SK-N-SH (cell line): ENCODE measurements at regions not wholly inside any gene's neighbourhood (a gene's known extent, or its start where the extent isn't known, plus 50 kb on each side); places are given as distances from the start of the nearest gene placed in this dataset.

Experiments
- CTCF ChIA-PET: fragments of 300-600, 350-600 bp; formaldehyde crosslinking; extraction: SDS; loops from one replicate; lab custom pipeline; 2021; lab: Yijun Ruan, JAX
- POLR2A ChIA-PET: fragments of 350-600 bp; sonication (Branson Sonifier 250); formaldehyde crosslinking; extraction: SDS; loops from one replicate; lab custom pipeline; 2020; ENCODE audit warnings: antibody characterized with exemption, inconsistent platforms; lab: Yijun Ruan, JAX
- DNase-seq: peaks from one replicate; pipeline ENCODE4 v3.0.0; 2012
- H2AFZ ChIP-seq: fragments of 200-600 bp; sonication (generic); 2 replicates; pipeline ENCODE4 v1.8.1; 2016; ENCODE audit warnings: antibody characterized with exemption, mild to moderate bottlenecking, low read depth
- H3F3A ChIP-seq: fragments of 200-600 bp; sonication (generic); replicated peaks from 2 replicates; pipeline ENCODE3; 2016; ENCODE audit warnings: antibody characterized with exemption, mild to moderate bottlenecking; ENCODE audit not compliant: insufficient read depth
- H3K27ac ChIP-seq, 2 experiments: fragments of 200-500 bp in 1 of 2; fragments of 200-600 bp in 1 of 2; sonication (Bioruptor generic) in 1 of 2; sonication (generic), shearing (Covaris generic) in 1 of 2; 2 replicates each; pipeline versions ENCODE4 v1.5.1 to v1.6.1; 2014 to 2016; ENCODE audit warnings: low read depth in 2 of 2, inconsistent platforms in 1 of 2, low read length in 1 of 2, mild to moderate bottlenecking in 1 of 2, mixed read lengths in 1 of 2
- H3K27me3 ChIP-seq: fragments of 200-600 bp; sonication (generic), shearing (Covaris generic); 2 replicates; pipeline ENCODE4 v1.6.1; 2016; ENCODE audit warnings: mixed run types; ENCODE audit not compliant: insufficient read depth
- H3K36me3 ChIP-seq, 2 experiments: fragments of 200-500 bp in 1 of 2; fragments of 200-600 bp in 1 of 2; sonication (Bioruptor generic) in 1 of 2; sonication (generic) in 1 of 2; replicated peaks in 1 of 2; 2 replicates each; pipeline versions ENCODE3 to v1.5.1; 2014 to 2016; ENCODE audit warnings: low read length in 1 of 2, mild to moderate bottlenecking in 1 of 2; ENCODE audit not compliant: insufficient read depth in 2 of 2, control insufficient read depth in 1 of 2
- H3K4me1 ChIP-seq, 2 experiments: fragments of 200-500 bp in 1 of 2; fragments of 200-600 bp in 1 of 2; sonication (Bioruptor generic) in 1 of 2; sonication (generic), shearing (Covaris generic) in 1 of 2; 2 replicates each; pipeline versions ENCODE4 v1.5.1 to v1.6.1; 2014 to 2016; ENCODE audit warnings: low read depth in 1 of 2, low read length in 1 of 2, mixed run types in 1 of 2; ENCODE audit not compliant: insufficient read depth in 2 of 2, control insufficient read depth in 1 of 2
- H3K4me2 ChIP-seq: fragments of 200-600 bp; sonication (generic), shearing (Covaris generic); 2 replicates; pipeline ENCODE4 v1.6.1; 2017; ENCODE audit warnings: mixed run types
- H3K4me3 ChIP-seq, 2 experiments: fragments of 200-500 bp in 1 of 2; fragments of 200-600 bp in 1 of 2; sonication (Bioruptor generic) in 1 of 2; sonication (generic), shearing (Covaris generic) in 1 of 2; 2 replicates each; pipeline versions ENCODE4 v1.5.1 to v1.8.1; 2014 to 2016; ENCODE audit warnings: low read depth in 2 of 2, inconsistent platforms in 1 of 2, low read length in 1 of 2, mild to moderate bottlenecking in 1 of 2, mixed read lengths in 1 of 2, moderate library complexity in 1 of 2
- H3K79me2 ChIP-seq: fragments of 200-600 bp; sonication (generic); 2 replicates; pipeline ENCODE4 v1.8.1; 2017; ENCODE audit warnings: mild to moderate bottlenecking; ENCODE audit not compliant: insufficient read depth
- H3K9ac ChIP-seq: fragments of 200-600 bp; sonication (generic); 2 replicates; pipeline ENCODE4 v1.6.1; 2017; ENCODE audit warnings: mixed run types
- H3K9me2 ChIP-seq: fragments of 200-600 bp; sonication (generic); 2 replicates; pipeline ENCODE4 v1.6.1; 2017; ENCODE audit warnings: mixed run types
- H3K9me3 ChIP-seq: fragments of 200-600 bp; sonication (generic); 2 replicates; pipeline ENCODE4 v1.6.1; 2017; ENCODE audit warnings: mixed run types, mild to moderate bottlenecking, moderate library complexity
- H4K20me1 ChIP-seq: fragments of 200-600 bp; sonication (generic); 2 replicates; pipeline ENCODE4 v1.6.1; 2017; ENCODE audit warnings: mild to moderate bottlenecking, mixed run types; ENCODE audit not compliant: insufficient read depth
- CTCF ChIP-seq: fragments of 200-600 bp; sonication (generic); IDR thresholded peaks from 2 replicates; pipeline ENCODE4 v1.6.1; 2017; ENCODE audit warnings: antibody characterized with exemption, mild to moderate bottlenecking, moderate library complexity
- ELF1 ChIP-seq: IDR thresholded peaks from 2 replicates; pipeline ENCODE4 v1.4.0; 2012
- EP300 ChIP-seq, 2 experiments: IDR thresholded peaks; 2 replicates each; pipeline versions ENCODE4 v1.4.0 to v1.6.1; 2012; ENCODE audit warnings: borderline replicate concordance in 1 of 2, low read depth in 1 of 2, low read length in 1 of 2
- FOSL2 ChIP-seq: IDR thresholded peaks from 2 replicates; pipeline ENCODE4 v1.4.0; 2012; ENCODE audit warnings: low read depth, mild to moderate bottlenecking, moderate library complexity, borderline replicate concordance
- FOXJ3 ChIP-seq: sonication (generic); formaldehyde crosslinking; IDR thresholded peaks from 2 replicates; pipeline ENCODE4 v1.5.1; 2020; ENCODE audit warnings: mild to moderate bottlenecking, missing genetic modification reagents
- FOXM1 ChIP-seq: IDR thresholded peaks from 2 replicates; pipeline ENCODE4 v1.4.0; 2012; ENCODE audit warnings: low read depth, mild to moderate bottlenecking
- GABPA ChIP-seq: IDR thresholded peaks from 2 replicates; pipeline ENCODE4 v1.4.0; 2012; ENCODE audit warnings: low read depth, mild to moderate bottlenecking
- MAX ChIP-seq: IDR thresholded peaks from 2 replicates; pipeline ENCODE4 v1.4.0; 2012; ENCODE audit warnings: low read depth
- MXI1 ChIP-seq: IDR thresholded peaks from 2 replicates; pipeline ENCODE4 v1.6.1; 2012; ENCODE audit warnings: mild to moderate bottlenecking, low read depth, low read length, improper control_type of control experiment
- NFIC ChIP-seq: IDR thresholded peaks from 2 replicates; pipeline ENCODE4 v1.4.0; 2012; ENCODE audit warnings: borderline replicate concordance
- NRF1 ChIP-seq: IDR thresholded peaks from 2 replicates; pipeline ENCODE4 v1.6.1; 2012; ENCODE audit warnings: low read depth, mild to moderate bottlenecking, low read length
- RCOR1 ChIP-seq: fragments of 150-350 bp; IDR thresholded peaks from 2 replicates; pipeline ENCODE4 v1.6.1; 2017; ENCODE audit warnings: antibody characterized with exemption, low read length
- REST ChIP-seq: IDR thresholded peaks from 2 replicates; pipeline ENCODE4 v1.6.1; 2012; ENCODE audit warnings: mild to moderate bottlenecking, low read depth, low read length, moderate library complexity
- RXRA ChIP-seq: IDR thresholded peaks from 2 replicates; pipeline ENCODE4 v1.4.0; 2012; ENCODE audit warnings: low read depth, mild to moderate bottlenecking, borderline replicate concordance
- SIN3A ChIP-seq: IDR thresholded peaks from 2 replicates; pipeline ENCODE4 v1.6.1; 2012; ENCODE audit warnings: low read depth, mild to moderate bottlenecking, low read length, moderate library complexity, borderline replicate concordance
- SMC3 ChIP-seq: IDR thresholded peaks from 2 replicates; pipeline ENCODE4 v1.6.1; 2012; ENCODE audit warnings: low read depth, low read length, improper control_type of control experiment
- TCF12 ChIP-seq: IDR thresholded peaks from 2 replicates; pipeline ENCODE4 v1.4.0; 2012
- USF2 ChIP-seq: fragments of 150-350 bp; IDR thresholded peaks from 2 replicates; pipeline ENCODE4 v1.6.1; 2017; ENCODE audit warnings: antibody characterized with exemption, low read length, low read depth, borderline replicate concordance
- YY1 ChIP-seq: IDR thresholded peaks from 2 replicates; pipeline ENCODE4 v1.4.0; 2012; ENCODE audit warnings: low read depth, mild to moderate bottlenecking
- WGBS: methylation state at CpG from one replicate; pipeline ENCODE4 v1.1.6; 2017; ENCODE audit warnings: low lambda C conversion rate; 5-methylcytosine and 5-hydroxymethylcytosine counted together

DNA sequence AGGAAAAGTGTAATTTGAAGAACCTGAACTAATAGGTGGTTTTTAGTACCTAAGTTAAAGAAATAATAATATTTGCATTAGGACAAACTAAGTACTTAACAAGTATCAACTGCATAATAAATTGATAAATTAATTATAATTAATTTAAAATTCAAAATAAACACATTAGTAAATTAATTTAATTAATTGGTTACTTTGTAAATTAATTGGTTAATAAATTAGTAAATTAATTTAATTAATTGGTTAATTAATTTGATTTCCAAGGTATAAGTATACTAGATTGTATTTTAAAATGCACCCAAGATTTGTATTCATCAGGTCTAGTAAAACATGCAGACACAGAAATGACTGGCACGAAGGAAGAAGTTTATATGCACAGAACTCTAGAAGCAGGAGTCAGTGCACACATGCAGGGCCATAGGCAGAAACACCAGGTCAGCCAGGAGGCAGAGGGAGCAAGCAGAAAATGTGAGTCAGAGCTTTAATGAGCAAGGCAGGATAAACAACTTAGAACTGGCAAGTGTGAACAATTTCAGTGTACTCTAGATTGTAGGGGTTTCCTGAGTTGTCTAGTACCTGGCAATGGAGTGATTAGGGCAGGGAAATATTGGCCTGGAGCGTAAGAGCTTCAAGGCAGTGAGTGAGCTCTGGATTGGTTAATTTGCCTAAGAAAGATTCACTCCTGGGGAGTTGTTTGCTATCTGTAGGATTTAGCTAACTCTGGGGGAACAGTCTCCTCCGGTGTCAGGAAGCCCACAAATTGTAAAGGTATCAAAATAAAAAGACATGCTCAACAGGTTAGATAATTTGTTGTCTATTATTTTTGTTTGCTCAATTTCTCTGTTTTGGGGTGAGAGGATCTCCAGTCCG lies 665.7 kb downstream of the MRPL39 start:
- TF ChIP-seq RCOR1: no peak
- no peak for TF ChIP-seq EP300 (IDR thresholded peaks at IDR 0.05; ENCODE audit: borderline replicate concordance in 1 of 2, low read depth in 1 of 2, low read length in 1 of 2)
- TF ChIP-seq MXI1: no peak
- TF ChIP-seq FOSL2: no peak
- TF ChIP-seq GABPA: no peak
- TF ChIP-seq MAX: no peak
- TF ChIP-seq TCF12: no peak
- TF ChIP-seq REST: no peak
- TF ChIP-seq FOXJ3 (CRISPR knock-in tag): no peak
- TF ChIP-seq SIN3A: no peak
- no peak for TF ChIP-seq FOXM1
- no peak for TF ChIP-seq ELF1
- no peak for TF ChIP-seq RXRA
- TF ChIP-seq, all 33 proteins: peak for 0
- Histone ChIP-seq H4K20me1 (no peaks in the 10 kb centered on the region), H3K36me3 (no peaks in the 10 kb centered on the region), H3K4me3 (no peak overlapping the region), H3K9me3 (no peaks in the 10 kb centered on the region), H3K79me2 (no peaks in the 10 kb centered on the region), H3K4me1 (no peaks in the 10 kb centered on the region; a peak in 1 of 4 replicates), H3K4me2 (no peak overlapping the region), H2AFZ (no peak overlapping the region), H3K27ac (no peak overlapping the region), H3K9ac (no peak overlapping the region), H3F3A (no peaks in the 10 kb centered on the region), H3K9me2 (no peaks in the 10 kb centered on the region), H3K27me3 (no peaks in the 10 kb centered on the region)
- DNase-seq: peak; percentile 1
- CTCF ChIA-PET: no interaction called here
- POLR2A ChIA-PET: no interaction called here
- 59% methylated on average over 4 of the region's 4 CpGs for WGBS

DNA sequence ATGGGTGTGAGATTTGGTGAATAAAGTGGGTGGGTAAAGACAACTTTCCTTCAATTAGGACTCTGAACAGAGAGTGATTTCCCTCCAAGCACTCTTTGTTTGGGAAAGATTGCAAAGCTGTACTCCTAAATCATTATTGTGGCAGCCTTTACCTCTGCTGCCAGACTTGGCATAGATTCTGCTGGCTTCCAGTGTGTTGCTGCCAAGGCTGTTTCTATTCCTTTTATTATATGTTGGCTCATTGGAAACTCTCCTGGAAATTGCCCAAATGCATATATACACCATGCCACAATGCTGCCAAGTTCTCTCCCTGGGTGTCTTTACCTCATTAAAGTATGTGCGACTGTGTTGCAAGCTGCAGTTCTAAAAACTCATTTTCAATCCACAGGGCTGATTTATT lies 668.0 kb downstream of the MRPL39 start:
- 81% methylated on average over 1 of the region's 1 CpG for WGBS
- H3K79me2 ChIP-seq: no peaks in the 10 kb centered on the region
- TF ChIP-seq SIN3A (no peak), RXRA (no peak), YY1 (no peak), CTCF (no peak), FOXJ3 (CRISPR knock-in tag) (no peak), EP300 (IDR thresholded peaks at IDR 0.05; ENCODE audit: borderline replicate concordance in 1 of 2, low read depth in 1 of 2, low read length in 1 of 2) (no peak), ELF1 (no peak), NRF1 (no peak), FOSL2 (no peak), SMC3 (no peak), NFIC (no peak), USF2 (no peak), MAX (no peak)

More for the DNA sequence above, 668.0 kb downstream of the MRPL39 start:
- no peak overlapping the region for H2AFZ ChIP-seq
- CTCF ChIA-PET: no interaction called here
- no peak overlapping the region for H3K4me2 ChIP-seq
- H3F3A ChIP-seq: peaks cover 4% of the 10 kb centered on the region
- no peak overlapping the region for H3K27ac ChIP-seq
- no peaks in the 10 kb centered on the region; a peak in 1 of 4 replicates for H3K4me1 ChIP-seq
- no peaks in the 10 kb centered on the region for H3K36me3 ChIP-seq
- no peaks in the 10 kb centered on the region for H4K20me1 ChIP-seq
- H3K27me3 ChIP-seq: no peaks in the 10 kb centered on the region
- H3K9ac ChIP-seq: no peak overlapping the region
- no peaks in the 10 kb centered on the region for H3K9me3 ChIP-seq
- H3K9me2 ChIP-seq: no peaks in the 10 kb centered on the region
- no peak for DNase-seq
- POLR2A ChIA-PET: no interaction called here
- no peak overlapping the region for H3K4me3 ChIP-seq
